SK-N-SH (cell line): ENCODE measurements at regions not wholly inside any gene's neighbourhood (a gene's known extent, or its start where the extent isn't known, plus 50 kb on each side); places are given as distances from the start of the nearest gene placed in this dataset.

Experiments used
- CTCF ChIP-seq: fragments of 200-600 bp; sonication (generic); IDR thresholded peaks from 2 replicates; pipeline ENCODE4 v1.6.1; 2017; ENCODE audit warnings: antibody characterized with exemption, mild to moderate bottlenecking, moderate library complexity
- EZH2phosphoT487 ChIP-seq: fragments of 200-600 bp; sonication (generic); IDR thresholded peaks from 2 replicates; pipeline ENCODE4 v1.6.1; 2017; ENCODE audit warnings: low read depth, mixed run types, mild to moderate bottlenecking, antibody characterized with exemption, moderate library complexity, borderline replicate concordance
- FOXM1 ChIP-seq: IDR thresholded peaks from 2 replicates; pipeline ENCODE4 v1.4.0; 2012; ENCODE audit warnings: low read depth, mild to moderate bottlenecking
- IRF3 ChIP-seq: fragments of 150-350 bp; IDR thresholded peaks from 2 replicates; pipeline ENCODE4 v1.6.1; 2016; ENCODE audit warnings: mild to moderate bottlenecking, low read depth, low read length
- MAX ChIP-seq: IDR thresholded peaks from 2 replicates; pipeline ENCODE4 v1.4.0; 2012; ENCODE audit warnings: low read depth
- POLR2AphosphoS5 ChIP-seq: IDR thresholded peaks from 2 replicates; pipeline ENCODE4 v1.6.1; 2012; ENCODE audit warnings: low read depth, low read length
- RAD21 ChIP-seq: IDR thresholded peaks from 2 replicates; pipeline ENCODE4 v1.6.1; 2012; ENCODE audit warnings: mild to moderate bottlenecking, low read length
- TAF1 ChIP-seq: IDR thresholded peaks from 2 replicates; pipeline ENCODE4 v1.6.1; 2012; ENCODE audit warnings: low read depth, mild to moderate bottlenecking, low read length, moderate library complexity, borderline replicate concordance
- YY1 ChIP-seq: IDR thresholded peaks from 2 replicates; pipeline ENCODE4 v1.4.0; 2012; ENCODE audit warnings: low read depth, mild to moderate bottlenecking

DNA sequence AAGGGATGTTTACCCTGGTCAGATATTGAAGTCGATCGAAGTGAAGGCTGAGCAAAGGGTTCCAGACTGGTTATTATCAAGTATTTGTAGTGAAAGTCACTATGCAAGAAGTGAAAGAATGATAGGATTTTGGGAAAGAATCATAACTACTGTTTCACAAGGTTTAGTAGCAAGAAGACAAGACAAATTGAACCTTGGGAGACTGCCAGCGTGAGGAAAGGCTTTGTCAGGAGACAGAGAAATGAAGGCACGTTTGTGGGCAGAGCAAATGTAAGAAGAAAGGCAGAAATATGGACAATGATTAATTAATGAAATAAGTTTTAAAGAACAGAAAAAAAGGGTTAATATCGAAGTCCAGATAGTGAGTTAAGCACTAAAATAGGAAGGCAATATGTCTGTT, 456.8 kb downstream of the TRIML1 start:
- TF ChIP-seq POLR2AphosphoS5 (no peak), CTCF (no peak), FOXM1 (no peak), RAD21 (no peak), IRF3 (no peak), YY1 (no peak), EZH2phosphoT487 (no peak), TAF1 (no peak), MAX (no peak)
